HFFc6 (cell line): ENCODE measurements at regions not wholly inside any gene's neighbourhood (a gene's known extent, or its start where the extent isn't known, plus 50 kb on each side); places are given as distances from the start of the nearest gene placed in this dataset.

ENCODE experiments used
- DNase-seq: peaks from one replicate; pipeline ENCODE4 v3.0.0-alpha.2; 2018
- H3K27ac Mint-ChIP-seq: 2 replicates; pipeline ENCODE4 v1.8.0; 2020; ENCODE audit warnings: mild to moderate bottlenecking, mixed read lengths
- H3K27me3 Mint-ChIP-seq: 2 replicates; pipeline ENCODE4 v1.8.0; 2021; ENCODE audit warnings: mild to moderate bottlenecking, moderate library complexity, mixed read lengths; ENCODE audit not compliant: insufficient read depth
- H3K36me3 Mint-ChIP-seq: 2 replicates; pipeline ENCODE4 v1.8.0; 2021; ENCODE audit warnings: low read depth, mixed read lengths
- H3K4me1 Mint-ChIP-seq: 2 replicates; pipeline ENCODE4 v1.8.0; 2020; ENCODE audit warnings: low read depth, mixed read lengths
- H3K4me3 Mint-ChIP-seq: 2 replicates; pipeline ENCODE4 v1.8.0; 2020; ENCODE audit warnings: mild to moderate bottlenecking, moderate library complexity, mixed read lengths
- H3K9me3 Mint-ChIP-seq: 2 replicates; pipeline ENCODE4 v1.8.0; 2020; ENCODE audit warnings: mild to moderate bottlenecking, mixed read lengths
- TF ChIP-seq, protein P1 (sequence below): fragments of 200-600 bp; sonication (generic); IDR thresholded peaks from 2 replicates; pipeline ENCODE4 v1.5.0; 2021; ENCODE audit warnings: antibody characterized with exemption, mild to moderate bottlenecking

GRCh38 chr1:163706915-163707314 is 385.2 kb downstream of the NUF2 start:
- H3K27me3 Mint-ChIP-seq: no peaks in the 10 kb centered on the region

DNA sequence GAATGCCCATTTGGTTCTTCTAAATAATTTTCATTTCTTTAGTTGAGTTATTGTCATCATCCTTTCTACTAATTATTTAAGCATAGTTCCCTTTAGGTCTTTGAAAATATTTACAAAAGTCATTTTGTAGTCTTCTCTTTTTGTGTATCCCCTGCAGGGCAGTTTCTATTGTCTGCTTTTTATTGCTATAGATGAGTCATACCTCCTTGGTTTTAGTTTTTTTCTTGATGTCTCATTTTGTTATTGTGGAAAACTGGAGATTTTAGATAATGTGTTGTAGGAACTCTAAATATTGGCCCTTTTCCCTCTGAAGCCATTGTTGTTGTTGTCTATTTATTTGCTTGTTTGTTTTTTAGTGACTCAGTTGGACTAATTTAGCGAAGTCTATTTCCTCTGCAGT is 387.9 kb downstream of the NUF2 start:
- peak overlapping the region; percentile 29; the same call in 1 of the 2 replicates for H3K4me3 Mint-ChIP-seq
- peak; percentile 30 for DNase-seq
- TF ChIP-seq, protein P1, sequence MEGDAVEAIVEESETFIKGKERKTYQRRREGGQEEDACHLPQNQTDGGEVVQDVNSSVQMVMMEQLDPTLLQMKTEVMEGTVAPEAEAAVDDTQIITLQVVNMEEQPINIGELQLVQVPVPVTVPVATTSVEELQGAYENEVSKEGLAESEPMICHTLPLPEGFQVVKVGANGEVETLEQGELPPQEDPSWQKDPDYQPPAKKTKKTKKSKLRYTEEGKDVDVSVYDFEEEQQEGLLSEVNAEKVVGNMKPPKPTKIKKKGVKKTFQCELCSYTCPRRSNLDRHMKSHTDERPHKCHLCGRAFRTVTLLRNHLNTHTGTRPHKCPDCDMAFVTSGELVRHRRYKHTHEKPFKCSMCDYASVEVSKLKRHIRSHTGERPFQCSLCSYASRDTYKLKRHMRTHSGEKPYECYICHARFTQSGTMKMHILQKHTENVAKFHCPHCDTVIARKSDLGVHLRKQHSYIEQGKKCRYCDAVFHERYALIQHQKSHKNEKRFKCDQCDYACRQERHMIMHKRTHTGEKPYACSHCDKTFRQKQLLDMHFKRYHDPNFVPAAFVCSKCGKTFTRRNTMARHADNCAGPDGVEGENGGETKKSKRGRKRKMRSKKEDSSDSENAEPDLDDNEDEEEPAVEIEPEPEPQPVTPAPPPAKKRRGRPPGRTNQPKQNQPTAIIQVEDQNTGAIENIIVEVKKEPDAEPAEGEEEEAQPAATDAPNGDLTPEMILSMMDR: no peak

More at GRCh38 chr1:163706915-163707314, 385.2 kb downstream of the NUF2 start:
- TF ChIP-seq, protein P1: no peak
- no peak for DNase-seq
- Mint-ChIP-seq H3K36me3 (no peaks in the 10 kb centered on the region), H3K9me3 (no peaks in the 10 kb centered on the region), H3K4me3 (no peak overlapping the region), H3K27ac (no peak overlapping the region), H3K4me1 (peaks cover 77% of the 10 kb centered on the region)

DNA sequence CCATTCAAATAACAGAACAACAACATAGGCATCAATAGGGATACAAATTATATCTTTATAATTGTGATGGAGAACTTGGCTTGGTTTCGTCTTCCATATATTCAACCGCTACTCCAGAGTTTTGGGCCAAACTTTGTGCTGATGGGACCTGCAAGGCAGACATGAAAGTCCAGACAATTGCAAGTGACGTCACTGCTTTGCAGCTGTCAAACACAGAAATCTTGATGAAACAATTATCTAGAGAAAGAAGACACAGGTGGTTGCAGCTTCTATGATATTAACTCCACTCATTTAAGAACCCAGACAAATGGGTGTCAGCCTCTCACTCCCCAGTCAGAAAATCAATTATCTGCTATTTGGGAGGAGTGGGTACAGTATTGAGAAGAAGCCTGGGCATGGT is 390.6 kb downstream of the NUF2 start:
- H3K27me3 Mint-ChIP-seq: no peaks in the 10 kb centered on the region
- no peak overlapping the region for H3K27ac Mint-ChIP-seq
- no peaks in the 10 kb centered on the region for H3K36me3 Mint-ChIP-seq
- TF ChIP-seq, protein P1: no peak
- peaks cover 28% of the 10 kb centered on the region for H3K4me1 Mint-ChIP-seq
- H3K4me3 Mint-ChIP-seq: no peak overlapping the region
- no peak for DNase-seq
- no peaks in the 10 kb centered on the region for H3K9me3 Mint-ChIP-seq

More for the DNA sequence above, 387.9 kb downstream of the NUF2 start:
- H3K27me3 Mint-ChIP-seq: no peaks in the 10 kb centered on the region
- H3K4me1 Mint-ChIP-seq: peaks cover 50% of the 10 kb centered on the region
- no peak overlapping the region; the same call in 1 of the 2 replicates for H3K27ac Mint-ChIP-seq
- no peaks in the 10 kb centered on the region for H3K36me3 Mint-ChIP-seq
- no peaks in the 10 kb centered on the region for H3K9me3 Mint-ChIP-seq

- Mint-ChIP-seq H3K4me1 (no peaks in the 10 kb centered on the region), H3K27ac (no peak overlapping the region), H3K27me3 (no peaks in the 10 kb centered on the region; the same call in 1 of the 2 replicates), H3K36me3 (peaks cover 18% of the 10 kb centered on the region), H3K9me3 (peaks cover 17% of the 10 kb centered on the region), H3K4me3 (no peak overlapping the region)
- DNase-seq: no peak
- TF ChIP-seq, protein P1: no peak
These were observed 398.5 kb downstream of the NUF2 start for GRCh38 chr1:163720294-163720693.

DNA sequence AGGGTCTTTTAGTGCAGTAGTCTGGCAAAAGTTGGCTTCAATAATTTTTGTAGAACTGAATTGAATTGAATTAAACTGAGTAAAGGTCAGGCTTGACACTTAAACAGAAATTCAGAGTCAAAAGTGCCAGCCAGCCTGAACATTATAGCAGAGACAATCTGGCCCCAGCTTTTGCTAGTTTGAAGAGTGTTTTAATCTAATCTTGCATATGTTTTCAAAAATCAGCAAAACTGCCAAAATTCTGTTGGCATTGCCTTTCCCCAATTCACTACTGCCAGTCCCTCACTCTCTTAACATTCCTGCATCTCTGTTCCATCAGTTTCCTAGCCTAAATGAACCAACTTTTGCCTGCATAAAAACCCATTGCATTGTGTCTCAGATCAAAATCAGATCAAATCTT is 403.8 kb downstream of the NUF2 start:
- no peak for DNase-seq

More for the DNA sequence above, 403.8 kb downstream of the NUF2 start:
- TF ChIP-seq, protein P1: no peak
- peaks cover 5% of the 10 kb centered on the region; the same call in 1 of the 2 replicates for H3K4me1 Mint-ChIP-seq
- 0 out of 2 replicates have a peak, but pooled peaks cover 1% of the 10 kb centered on the region for H3K27me3 Mint-ChIP-seq
- H3K36me3 Mint-ChIP-seq: 0 out of 2 replicates have a peak, but pooled peaks cover 4% of the 10 kb centered on the region
- H3K9me3 Mint-ChIP-seq: no peaks in the 10 kb centered on the region
- no peak overlapping the region for H3K27ac Mint-ChIP-seq
- H3K4me3 Mint-ChIP-seq: no peak overlapping the region
